ENCODE measurements at regions not wholly inside any gene's neighbourhood (a gene's known extent, or its start where the extent isn't known, plus 50 kb on each side); places are given as distances from the start of the nearest gene placed in this dataset. TPM values are rescaled to one million over a fixed set of nuclear protein-coding genes. Genes with fewer than 3 reads are reported as not detected.

DNA sequence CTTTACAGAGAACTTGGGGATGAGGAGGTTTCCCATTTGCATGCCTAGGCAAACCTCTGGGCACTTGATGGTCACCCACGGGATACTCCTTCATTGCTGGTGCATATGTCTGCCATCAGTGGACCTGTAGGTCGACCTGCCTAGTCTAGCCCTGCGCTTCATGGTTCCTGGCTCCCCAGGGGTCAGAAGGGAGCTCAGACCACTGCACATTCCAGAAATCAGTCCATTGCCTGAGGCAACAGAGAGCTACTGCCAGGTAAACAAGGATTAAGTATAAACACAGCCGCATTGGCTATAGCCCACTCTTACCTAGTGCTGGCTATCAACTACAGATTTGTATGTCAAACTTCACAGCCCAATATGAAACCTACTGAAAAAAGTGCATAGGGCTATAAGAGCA, 476.4 kb downstream of the SOX5 start:
- H2AFZ ChIP-seq (ENCODE audit: insufficient read depth, low read depth, low read length, poor library complexity, severe bottlenecking) = no peak overlapping the region
- no peak overlapping the region for H3K27ac Mint-ChIP-seq
- no peaks in the 10 kb centered on the region for H3K9me3 Mint-ChIP-seq (ENCODE audit: insufficient read depth)

DNA sequence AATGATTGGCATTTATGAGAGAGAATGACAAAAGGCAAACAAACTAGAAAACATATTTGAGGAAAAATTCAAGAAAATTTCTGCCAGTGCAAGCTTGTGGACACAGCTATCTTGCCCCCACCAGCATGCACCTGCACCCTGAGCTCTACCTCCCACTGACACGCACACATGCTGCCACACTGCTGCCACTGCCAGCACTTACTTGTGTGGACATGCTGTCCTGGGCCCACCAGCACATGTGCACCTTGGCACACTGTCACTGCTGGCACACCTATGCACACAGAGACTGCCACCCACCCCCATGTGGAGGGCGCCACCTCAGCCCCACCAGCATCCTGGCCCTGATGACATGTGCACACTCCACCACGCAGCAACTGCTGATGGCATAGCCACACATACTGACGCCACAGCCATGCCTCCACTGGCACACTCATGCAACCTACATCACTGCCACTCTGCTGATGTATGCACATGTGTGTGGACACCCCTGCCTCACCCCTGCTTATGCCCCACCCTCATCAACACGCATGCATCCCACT, 475.0 kb downstream of the SOX5 start:
- ChIA-PET POLR2A (no interaction called here), CTCF (no interaction called here)
- Mint-ChIP-seq H3K4me3 (no peak overlapping the region), H3K9me3 (ENCODE audit: insufficient read depth) (peaks cover 5% of the 10 kb centered on the region), H3K27me3 (peaks cover 7% of the 10 kb centered on the region), H3K4me1 (no peaks in the 10 kb centered on the region), H3K27ac (no peak overlapping the region)
- ATAC-seq (ENCODE audit: low read depth) (no peak), DNase-seq (no peak)
- Histone ChIP-seq H3K27ac (ENCODE audit: low read length in 2 of 2) (no peak overlapping the region), H3K4me3 (ENCODE audit: control extremely low read depth in 1 of 5, extremely low read depth in 1 of 5, insufficient read depth in 1 of 5, low read depth in 2 of 5, low read length in 4 of 5) (no peak overlapping the region), H3K9me3 (ENCODE audit: control extremely low read depth in 1 of 3, control insufficient read depth in 2 of 3, insufficient read depth in 1 of 3, low read length in 2 of 3) (peaks cover 0 to 19% (median 0%) of the 10 kb centered on the region in 3 donors), H3K4me1 (ENCODE audit: control insufficient read depth in 2 of 2, insufficient read depth in 2 of 2, low read length in 2 of 2) (no peaks in the 10 kb centered on the region), H3K27me3 (replicated peaks in 1 of 4; ENCODE audit: control extremely low read depth in 1 of 4, control insufficient read depth in 3 of 4, insufficient read depth in 4 of 4, low read length in 3 of 4) (no peaks in the 10 kb centered on the region), H2AFZ (ENCODE audit: insufficient read depth, low read depth, low read length, poor library complexity, severe bottlenecking) (no peak overlapping the region), H3K36me3 (replicated peaks in 1 of 2; ENCODE audit: control extremely low read depth in 1 of 2, control insufficient read depth in 1 of 2, extremely low read depth in 1 of 2, insufficient read depth in 2 of 2, low read length in 1 of 2) (no peaks in the 10 kb centered on the region), H3K79me2 (ENCODE audit: control insufficient read depth, insufficient read depth, low read length) (no peaks in the 10 kb centered on the region), H4K20me1 (ENCODE audit: control insufficient read depth, insufficient read depth, low read length, poor library complexity, severe bottlenecking) (no peaks in the 10 kb centered on the region), H3K4me2 (replicated peaks; ENCODE audit: low read depth, low read length, poor library complexity, severe bottlenecking) (no peak overlapping the region), H3K9ac (ENCODE audit: low read length) (no peak overlapping the region)
- intact Hi-C loops (cut with micrococcal nuclease) = no loop called here
- TF ChIP-seq CTCF (IDR thresholded peaks at IDR 0.05) = no peak
- WGBS (ENCODE audit: insufficient coverage) = 92% methylated on average over 5 of the region's 5 CpGs

More for the DNA sequence above, 476.4 kb downstream of the SOX5 start:
- Histone ChIP-seq H3K4me3 (ENCODE audit: control extremely low read depth in 1 of 5, extremely low read depth in 1 of 5, insufficient read depth in 1 of 5, low read depth in 2 of 5, low read length in 4 of 5) (no peak overlapping the region), H3K36me3 (replicated peaks in 1 of 2; ENCODE audit: control extremely low read depth in 1 of 2, control insufficient read depth in 1 of 2, extremely low read depth in 1 of 2, insufficient read depth in 2 of 2, low read length in 1 of 2) (no peaks in the 10 kb centered on the region), H3K27me3 (replicated peaks in 1 of 4; ENCODE audit: control extremely low read depth in 1 of 4, control insufficient read depth in 3 of 4, insufficient read depth in 4 of 4, low read length in 3 of 4) (no peaks in the 10 kb centered on the region), H3K4me2 (replicated peaks; ENCODE audit: low read depth, low read length, poor library complexity, severe bottlenecking) (no peak overlapping the region), H3K4me1 (ENCODE audit: control insufficient read depth in 2 of 2, insufficient read depth in 2 of 2, low read length in 2 of 2) (no peaks in the 10 kb centered on the region), H3K27ac (ENCODE audit: low read length in 2 of 2) (no peak overlapping the region), H3K9ac (ENCODE audit: low read length) (no peak overlapping the region), H3K79me2 (ENCODE audit: control insufficient read depth, insufficient read depth, low read length) (no peaks in the 10 kb centered on the region), H4K20me1 (ENCODE audit: control insufficient read depth, insufficient read depth, low read length, poor library complexity, severe bottlenecking) (no peaks in the 10 kb centered on the region), H3K9me3 (ENCODE audit: control extremely low read depth in 1 of 3, control insufficient read depth in 2 of 3, insufficient read depth in 1 of 3, low read length in 2 of 3) (peaks cover 0 to 19% (median 0%) of the 10 kb centered on the region in 3 donors)
- DNase-seq (no peak), ATAC-seq (ENCODE audit: low read depth) (no peak)
- Mint-ChIP-seq H3K4me1 (no peaks in the 10 kb centered on the region), H3K27me3 (peaks cover 7% of the 10 kb centered on the region), H3K4me3 (no peak overlapping the region)
- ChIA-PET CTCF (no interaction called here), POLR2A (no interaction called here)
- intact Hi-C loops (cut with micrococcal nuclease) = no loop called here
- TF ChIP-seq EZH2 (IDR thresholded peaks at IDR 0.05; ENCODE audit: borderline replicate concordance, insufficient read depth, low read depth, low read length, poor library complexity, severe bottlenecking) = no peak
- no peak for TF ChIP-seq CTCF (IDR thresholded peaks at IDR 0.05)
- 93% methylated on average over 4 of the region's 4 CpGs for WGBS (ENCODE audit: insufficient coverage)

Small RNA genes lying in the stretch of these regions (small RNA-seq; reads per million reads assigned to genes)
- not detected for gene AC087258.2 (ENCODE audit: insufficient read length, low read depth, low replicate concordance)

All from B cell (primary cell).